ENCODE measurements at regions not wholly inside any gene's neighbourhood (a gene's known extent, or its start where the extent isn't known, plus 50 kb on each side); places are given as distances from the start of the nearest gene placed in this dataset.

DNA sequence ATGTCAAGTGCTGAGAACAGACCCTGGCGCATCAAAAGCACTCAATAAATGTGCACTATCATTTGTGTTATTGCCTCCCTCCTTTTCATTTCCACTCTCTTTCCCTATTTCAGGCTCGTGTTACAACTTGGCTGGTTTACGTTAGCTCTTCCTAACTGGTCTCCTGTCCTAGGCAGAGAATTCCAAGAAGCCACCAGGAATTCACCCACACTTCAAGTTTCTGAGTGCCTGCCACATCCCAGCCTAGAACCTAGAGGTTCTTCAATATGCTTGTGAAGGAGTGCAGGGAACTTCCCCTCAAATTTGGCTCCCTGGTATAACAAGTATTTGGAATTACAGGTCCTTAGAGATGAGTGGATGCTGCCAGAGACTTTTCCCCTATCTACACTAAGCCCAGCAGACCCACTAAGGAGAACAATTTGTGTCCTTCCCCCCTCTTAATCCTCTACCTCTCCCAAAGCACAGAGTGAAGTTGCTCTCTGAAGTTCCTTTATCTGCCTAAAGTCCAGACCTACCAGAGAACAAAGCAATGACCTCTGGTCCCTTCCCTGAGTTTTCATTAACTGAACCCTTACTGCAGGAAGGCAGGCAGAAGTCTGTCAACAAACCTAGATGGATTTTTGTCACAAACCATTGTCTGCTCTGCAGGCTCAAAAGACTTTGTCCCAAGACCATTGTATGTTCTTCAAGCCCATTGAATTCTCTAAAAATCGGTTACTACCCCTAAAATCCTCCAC lies 201.6 kb upstream of the JARID2 start (continued):
- 0 out of 2 replicates have a peak, but pooled peaks have one; percentile 17 for TF ChIP-seq ZNF33A (CRISPR knock-in tag; IDR thresholded peaks at IDR 0.05; ENCODE audit: borderline replicate concordance)
- peak; percentile 53; the same call in 1 of the 2 replicates for TF ChIP-seq RARA (CRISPR knock-in tag; IDR thresholded peaks at IDR 0.05)
- TF ChIP-seq ZBTB1 (CRISPR knock-in tag; IDR thresholded peaks at IDR 0.05; ENCODE audit: borderline replicate concordance), result no peak
- TF ChIP-seq PRMT3 (CRISPR knock-in tag; IDR thresholded peaks at IDR 0.05; ENCODE audit: borderline replicate concordance, low read depth), result no peak
- peak; percentile 67; the same call in 1 of the 2 replicates for TF ChIP-seq ZNF264 (CRISPR knock-in tag; IDR thresholded peaks at IDR 0.05)
- TF ChIP-seq ZNF496 (CRISPR knock-in tag; IDR thresholded peaks at IDR 0.05; ENCODE audit: insufficient replicate concordance), result no peak
- peak; percentile 82 for TF ChIP-seq PAXIP1 (CRISPR knock-in tag; conservative IDR thresholded peaks at IDR 0.05)
- TF ChIP-seq, protein P1, sequence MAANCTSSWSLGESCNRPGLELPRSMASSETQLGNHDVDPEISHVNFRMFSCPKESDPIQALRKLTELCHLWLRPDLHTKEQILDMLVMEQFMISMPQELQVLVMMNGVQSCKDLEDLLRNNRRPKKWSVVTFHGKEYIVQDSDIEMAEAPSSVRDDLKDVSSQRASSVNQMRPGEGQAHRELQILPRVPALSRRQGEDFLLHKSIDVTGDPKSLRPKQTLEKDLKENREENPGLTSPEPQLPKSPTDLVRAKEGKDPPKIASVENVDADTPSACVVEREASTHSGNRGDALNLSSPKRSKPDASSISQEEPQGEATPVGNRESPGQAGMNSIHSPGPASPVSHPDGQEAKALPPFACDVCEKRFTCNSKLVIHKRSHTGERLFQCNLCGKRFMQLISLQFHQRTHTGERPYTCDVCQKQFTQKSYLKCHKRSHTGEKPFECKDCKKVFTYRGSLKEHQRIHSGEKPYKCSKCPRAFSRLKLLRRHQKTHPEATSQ (CRISPR knock-in tag; IDR thresholded peaks at IDR 0.05; ENCODE audit: borderline replicate concordance), result no peak; the same call in 1 of the 2 replicates
- no peak for TF ChIP-seq SIN3A (IDR thresholded peaks at IDR 0.05; ENCODE audit: borderline replicate concordance, low read depth, low read length)
- TF ChIP-seq ZNF549 (CRISPR knock-in tag; IDR thresholded peaks at IDR 0.05), result peak; percentile 85; the same call in 1 of the 2 replicates
- TF ChIP-seq NCOA1 (CRISPR knock-in tag; IDR thresholded peaks at IDR 0.05), result no peak
- TF ChIP-seq DNMT1 (CRISPR knock-in tag; IDR thresholded peaks at IDR 0.05), result no peak
- TF ChIP-seq ZNF564 (CRISPR knock-in tag; IDR thresholded peaks at IDR 0.05), result no peak
- no peak for TF ChIP-seq ZNF24 (IDR thresholded peaks at IDR 0.05)
- TF ChIP-seq NR2F2 (IDR thresholded peaks at IDR 0.05; ENCODE audit: borderline replicate concordance, low read depth), result peak; percentile 55
- TF ChIP-seq E2F1 (CRISPR knock-in tag; IDR thresholded peaks at IDR 0.05), result no peak
- peak; percentile 86 for TF ChIP-seq SOX13 (IDR thresholded peaks at IDR 0.05)
- TF ChIP-seq SOX13 (CRISPR knock-in tag; conservative IDR thresholded peaks at IDR 0.05 in 1 of 2, IDR thresholded peaks at IDR 0.05 in 1 of 2), result peak in 1 of 2 experiments; percentile 98; a peak in 2 of 4 replicates
- no peak for TF ChIP-seq DR1 (CRISPR knock-in tag; IDR thresholded peaks at IDR 0.05)
- no peak for TF ChIP-seq TCF7L2 (IDR thresholded peaks at IDR 0.05; ENCODE audit: low read depth, low read length)
- TF ChIP-seq FIP1L1 (IDR thresholded peaks at IDR 0.05; ENCODE audit: borderline replicate concordance, insufficient read depth, low read depth, low read length), result no peak
- TF ChIP-seq ZNF589 (CRISPR knock-in tag; conservative IDR thresholded peaks at IDR 0.05), result no peak
- no peak for TF ChIP-seq ZBTB44 (CRISPR knock-in tag; IDR thresholded peaks at IDR 0.05)

Measured in HepG2 (cell line).